K562 (cell line): ENCODE measurements at regions not wholly inside any gene's neighbourhood (a gene's known extent, or its start where the extent isn't known, plus 50 kb on each side); places are given as distances from the start of the nearest gene placed in this dataset.

Experiments
- ATAC-seq: fragments of 200-7000 bp; cut with Tn5 transposase; 3 replicates; pipeline ENCODE4 v1.9.1; 2020; ENCODE audit warnings: moderate library complexity
- BruUV-seq: library from RNA; stranded (reverse); fragments of 400-500 nt; replicated peaks from 2 replicates; lab custom pipeline; 2021; lab: Mats Ljungman, UMichigan
- CTCF ChIA-PET: fragments of 300-600 bp; formaldehyde crosslinking; extraction: SDS; loops from one replicate; lab custom pipeline; 2021; ENCODE audit warnings: low intra/inter-chr PET ratio; lab: Yijun Ruan, JAX
- POLR2A ChIA-PET: fragments of 300-600, 350-650 bp; sonication (Branson Sonifier 250); formaldehyde crosslinking; extraction: SDS; loops from one replicate; lab custom pipeline; 2021; ENCODE audit warnings: antibody characterized with exemption, inconsistent platforms; lab: Yijun Ruan, JAX
- DNase-seq, 4 experiments: peaks; one replicate each; pipeline versions ENCODE4 v3.0.0 to v3.0.0-alpha.2; 2011 to 2018; ENCODE audit warnings: low spot score in 3 of 4, mixed read lengths in 3 of 4; ENCODE audit errors: extremely low read depth in 1 of 4
- FAIRE-seq: peaks from 2 replicates; lab custom pipeline; 2011; peaks lifted over from hg19 to GRCh38; lab: Jason Lieb, UNC
- H2AFZ ChIP-seq: 2 replicates; pipeline ENCODE4 v1.6.0; 2011; ENCODE audit warnings: low read depth, low read length, control low read depth, inconsistent platforms
- H3K27ac ChIP-seq: fragments of 200-600 bp; 3 replicates; pipeline ENCODE4 v1.8.0; 2011; ENCODE audit warnings: low read depth, mild to moderate bottlenecking, control low read depth, inconsistent platforms, low read length, moderate library complexity, mixed read lengths; ENCODE audit errors: extremely low read depth
- H3K27me3 ChIP-seq, 2 experiments: fragments of 300-600 bp in 1 of 2; 2 replicates in 1 of 2; 3 replicates in 1 of 2; pipeline versions ENCODE4 v1.6.0 to v1.8.0; 2011; ENCODE audit warnings: inconsistent platforms in 2 of 2, low read length in 2 of 2, mild to moderate bottlenecking in 1 of 2, mixed read lengths in 1 of 2, moderate library complexity in 1 of 2; ENCODE audit not compliant: control insufficient read depth in 2 of 2, insufficient read depth in 2 of 2
- H3K36me3 ChIP-seq: fragments of 300-600 bp; 3 replicates; pipeline ENCODE4 v1.8.0; 2011; ENCODE audit warnings: mild to moderate bottlenecking, low read length, inconsistent platforms; ENCODE audit not compliant: control insufficient read depth, insufficient read depth
- H3K4me1 ChIP-seq, 2 experiments: fragments of 200-600 bp in 1 of 2; replicated peaks in 1 of 2; 2 replicates in 1 of 2; 3 replicates in 1 of 2; pipeline versions ENCODE4 v1.5.1 to v1.8.0; 2011; ENCODE audit warnings: inconsistent platforms in 2 of 2, low read length in 2 of 2, mild to moderate bottlenecking in 1 of 2, mixed read lengths in 1 of 2, moderate library complexity in 1 of 2; ENCODE audit not compliant: control insufficient read depth in 2 of 2, insufficient read depth in 2 of 2
- H3K4me2 ChIP-seq: 2 replicates; pipeline ENCODE4 v1.6.1; 2011; ENCODE audit warnings: low read length, control low read depth, inconsistent platforms, mixed read lengths; ENCODE audit not compliant: insufficient read depth
- H3K4me3 ChIP-seq: fragments of 200-600 bp; sonication (generic), shearing (Covaris generic); 2 replicates; pipeline ENCODE4 v1.5.1; 2016; ENCODE audit warnings: control low read depth, inconsistent platforms
- H3K79me2 ChIP-seq: fragments of 200-600 bp; 3 replicates; pipeline ENCODE4 v1.8.0; 2011; ENCODE audit warnings: low read length, inconsistent platforms; ENCODE audit not compliant: control insufficient read depth, insufficient read depth
- H3K9ac ChIP-seq, 2 experiments: 2 replicates each; pipeline versions ENCODE4 v1.6.0 to v1.6.1; 2011; ENCODE audit warnings: low read depth in 2 of 2, low read length in 2 of 2, control low read depth in 1 of 2, inconsistent platforms in 1 of 2, mild to moderate bottlenecking in 1 of 2, mixed read lengths in 1 of 2; ENCODE audit not compliant: insufficient read depth in 1 of 2
- H3K9me1 ChIP-seq: one replicate; pipeline ENCODE4 v1.6.0; 2011; ENCODE audit warnings: inconsistent platforms, mild to moderate bottlenecking, low read length, moderate library complexity; ENCODE audit not compliant: control insufficient read depth, insufficient read depth
- H3K9me3 ChIP-seq: replicated peaks from 2 replicates; pipeline ENCODE4 v1.5.1; 2011; ENCODE audit warnings: low read depth, low read length, inconsistent platforms; ENCODE audit not compliant: control insufficient read depth, insufficient read depth
- H4K20me1 ChIP-seq: replicated peaks from 2 replicates; pipeline ENCODE4 v1.6.1; 2011; ENCODE audit warnings: low read length, inconsistent platforms, mixed read lengths; ENCODE audit not compliant: control insufficient read depth, insufficient read depth
- GATAD2A ChIP-seq: fragments of 450-650 bp; IDR thresholded peaks from 2 replicates; pipeline ENCODE4 v1.6.1; 2017
- KAT2B ChIP-seq: IDR thresholded peaks from one replicate; pipeline ENCODE4 v1.6.1; 2012; ENCODE audit warnings: low read depth, mild to moderate bottlenecking, control low read depth, inconsistent platforms, low read length, moderate library complexity
- PBX2 ChIP-seq, 2 experiments: IDR thresholded peaks in 1 of 2; conservative IDR thresholded peaks in 1 of 2; 2 replicates each; pipeline ENCODE4 v1.6.1; 2016; ENCODE audit warnings: low read depth in 2 of 2, mild to moderate bottlenecking in 1 of 2, missing compliant biosample characterization in 1 of 2, missing genetic modification characterization in 1 of 2, moderate library complexity in 1 of 2
- PCBP2 ChIP-seq: fragments of 200-400 bp; formaldehyde crosslinking; IDR thresholded peaks from 2 replicates; pipeline ENCODE4 v1.6.1; 2018; ENCODE audit warnings: low read length, low read depth, mild to moderate bottlenecking, moderate library complexity; ENCODE audit not compliant: poor library complexity, severe bottlenecking
- RBM34 ChIP-seq: fragments of 200-400 bp; formaldehyde crosslinking; IDR thresholded peaks from 2 replicates; pipeline ENCODE4 v1.6.1; 2018; ENCODE audit warnings: low read length, borderline replicate concordance; ENCODE audit not compliant: insufficient read depth
- ZFP36 ChIP-seq: fragments of 150-350 bp; IDR thresholded peaks from 2 replicates; pipeline ENCODE4 v1.6.1; 2018; ENCODE audit warnings: low read length, low read depth; ENCODE audit not compliant: partially characterized antibody
- ZNF175 ChIP-seq: fragments of 200-800 bp; sonication (Bioruptor generic); IDR thresholded peaks from 2 replicates; pipeline ENCODE4 v1.6.1; 2016; ENCODE audit warnings: low read depth, mild to moderate bottlenecking, missing genetic modification characterization, missing compliant biosample characterization
- ZNF212 ChIP-seq: fragments of 450-650 bp; formaldehyde crosslinking; IDR thresholded peaks from 2 replicates; pipeline ENCODE4 v1.4.0; 2020; ENCODE audit warnings: mild to moderate bottlenecking
- ZNF639 ChIP-seq, 2 experiments: fragments of 200-800 bp in 1 of 2; sonication (Bioruptor generic) in 1 of 2; sonication (generic) in 1 of 2; formaldehyde crosslinking in 1 of 2; IDR thresholded peaks in 1 of 2; conservative IDR thresholded peaks in 1 of 2; 2 replicates each; pipeline versions ENCODE4 v1.5.0 to v1.6.1; 2016 to 2020; ENCODE audit warnings: missing compliant biosample characterization in 1 of 2, missing genetic modification characterization in 1 of 2, missing genetic modification reagents in 1 of 2
- ZNF764 ChIP-seq: fragments of 250-450 bp; sonication (Bioruptor Pico); IDR thresholded peaks from 2 replicates; pipeline ENCODE4 v1.4.0; 2020; ENCODE audit warnings: low read depth, mild to moderate bottlenecking, moderate library complexity
- WGBS: fragments of 100-300 bp; shearing (Covaris generic); methylation state at CpG from one replicate; pipeline ENCODE4 v1.1.6; 2016; ENCODE audit warnings: low coverage, mixed read lengths; ENCODE audit not compliant: insufficient coverage; ENCODE audit errors: missing lambda C conversion rate; 5-methylcytosine and 5-hydroxymethylcytosine counted together
- in situ Hi-C: fragments of 300-500 bp; cut with MboI; formaldehyde crosslinking; loops from 4 replicates; pipeline ENCODE4 v1.15.0; 2018; ENCODE audit warnings: inconsistent platforms, mixed read lengths
- intact Hi-C: fragments of 100-400 bp; cut with micrococcal nuclease; formaldehyde crosslinking; loops from 2 replicates; pipeline ENCODE4 v1.14.2; 2022

DNA sequence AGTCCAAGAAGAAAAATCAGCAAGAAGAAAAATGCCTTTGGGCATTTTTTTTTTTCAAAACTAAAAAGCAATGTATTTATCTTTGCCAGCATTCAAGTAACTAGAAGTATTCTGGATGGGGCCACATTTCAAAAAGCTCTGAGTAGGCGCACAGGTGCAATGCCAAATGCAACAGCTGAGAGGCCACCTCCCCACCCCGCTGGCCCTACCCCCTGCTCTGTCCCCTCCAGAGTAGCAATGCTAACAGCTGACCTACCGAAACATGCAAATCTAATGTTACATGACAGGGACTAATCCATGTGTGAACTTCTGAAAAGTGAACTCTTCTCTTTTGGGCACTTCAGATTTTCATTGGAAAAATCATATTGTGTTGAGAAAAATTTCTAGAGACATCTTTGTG is 153.7 kb upstream of the SLC38A2 start:
- Histone ChIP-seq H3K36me3 (no peaks in the 10 kb centered on the region), H3K4me1 (peaks cover 12 to 22% of the 10 kb centered on the region in 2 experiments), H4K20me1 (no peaks in the 10 kb centered on the region), H3K9me3 (no peaks in the 10 kb centered on the region), H2AFZ (no peak overlapping the region), H3K27ac (no peak overlapping the region), H3K9ac (no peak overlapping the region), H3K27me3 (no peaks in the 10 kb centered on the region), H3K4me3 (no peak overlapping the region), H3K4me2 (no peak overlapping the region), H3K79me2 (no peaks in the 10 kb centered on the region), H3K9me1 (no peaks in the 10 kb centered on the region)
- CTCF ChIA-PET = no interaction called here
- POLR2A ChIA-PET = interaction anchor here (1.0 to 1.5 kb wide), 2 partner anchors 10 to 12 kb away, joined by 3 to 5 read pairs; no protein-coding TSS in a partner anchor
- in situ Hi-C loops = no loop called here
- ATAC-seq (no peak), FAIRE-seq (no peak), DNase-seq (no peak)
- WGBS = 75% methylated on average over 3 of the region's 3 CpGs
- intact Hi-C loops = loop anchor here (10.0 kb wide), 2 partner anchors 139 to 141 kb away; no protein-coding TSS in a partner anchor
- no peak for TF ChIP-seq PCBP2
- TF ChIP-seq PBX2 (CRISPR knock-in tag; IDR thresholded peaks at IDR 0.05; ENCODE audit: low read depth) = no peak
- TF ChIP-seq PBX2 (tag; conservative IDR thresholded peaks at IDR 0.05; ENCODE audit: low read depth) = no peak
- TF ChIP-seq ZNF175 (CRISPR knock-in tag) = no peak
- no peak for TF ChIP-seq GATAD2A
- TF ChIP-seq ZFP36 = no peak
- TF ChIP-seq ZNF639 (CRISPR knock-in tag; conservative IDR thresholded peaks at IDR 0.05 in 1 of 2, IDR thresholded peaks at IDR 0.05 in 1 of 2) = no peak
- TF ChIP-seq ZNF764 = no peak
- TF ChIP-seq ZNF212 (CRISPR knock-in tag) = no peak
- TF ChIP-seq KAT2B = no peak
- no peak for TF ChIP-seq RBM34
- BruUV-seq = no TSS peak
